Panc1 (cell line): ENCODE measurements at regions not wholly inside any gene's neighbourhood (a gene's known extent, or its start where the extent isn't known, plus 50 kb on each side); places are given as distances from the start of the nearest gene placed in this dataset.
"Not testable (repeated sequence)": the region's sequence is repeated elsewhere in the genome, so short reads cannot be mapped to it uniquely, and the experiment has no call there.

Source experiments
- ATAC-seq: fragments of 200-7000 bp; cut with Tn5 transposase; 2 replicates; pipeline ENCODE4 v1.9.1; 2020; ENCODE audit warnings: mild to moderate bottlenecking, moderate library complexity
- BruUV-seq: library from RNA; stranded (reverse); fragments of 400-500 nt; replicated peaks from 2 replicates; lab custom pipeline; 2021; lab: Mats Ljungman, UMichigan
- CTCF ChIA-PET: fragments of 300-600 bp; sonication (Branson Sonifier 250); formaldehyde crosslinking; loops from one replicate; lab custom pipeline; 2022; ENCODE audit warnings: antibody characterized with exemption; lab: Charles Lee
- POLR2A ChIA-PET: fragments of 300-600 bp; sonication (Branson Sonifier 250); formaldehyde crosslinking; loops from one replicate; lab custom pipeline; 2022; ENCODE audit warnings: antibody characterized with exemption; lab: Charles Lee
- DNase-seq: peaks from one replicate; pipeline ENCODE4 v3.0.0-alpha.2; 2010; ENCODE audit warnings: low read depth, low spot score
- H3K27ac ChIP-seq: 2 replicates; pipeline ENCODE4 v1.5.1; 2011; ENCODE audit warnings: mild to moderate bottlenecking, low read length, inconsistent platforms
- H3K27me3 ChIP-seq: fragments of 200-500 bp; sonication (Bioruptor generic); 2 replicates; pipeline ENCODE4 v1.6.0; 2014; ENCODE audit warnings: low read length, inconsistent platforms; ENCODE audit not compliant: control insufficient read depth, insufficient read depth
- H3K36me3 ChIP-seq: fragments of 200-500 bp; sonication (Bioruptor generic); 2 replicates; pipeline ENCODE4 v1.5.1; 2014; ENCODE audit warnings: inconsistent platforms, mild to moderate bottlenecking, low read length, moderate library complexity; ENCODE audit not compliant: control insufficient read depth, insufficient read depth
- H3K4me1 ChIP-seq: 2 replicates; pipeline ENCODE4 v1.5.1; 2011; ENCODE audit warnings: inconsistent platforms, mild to moderate bottlenecking, low read length, moderate library complexity; ENCODE audit not compliant: control insufficient read depth, insufficient read depth
- H3K4me3 ChIP-seq, 2 experiments: 2 replicates each; pipeline ENCODE4 v1.5.1; 2011 to 2012; ENCODE audit warnings: low read depth in 2 of 2, low read length in 2 of 2, mild to moderate bottlenecking in 2 of 2, inconsistent platforms in 1 of 2, moderate library complexity in 1 of 2
- H3K9me3 ChIP-seq: fragments of 200-500 bp; sonication (Bioruptor generic); 2 replicates; pipeline ENCODE4 v1.5.1; 2014; ENCODE audit warnings: low read depth, mild to moderate bottlenecking, inconsistent platforms, low read length, moderate library complexity; ENCODE audit not compliant: control insufficient read depth, insufficient read depth
- POLR2AphosphoS5 ChIP-seq: IDR thresholded peaks from 2 replicates; pipeline ENCODE4 v1.6.1; 2012; ENCODE audit warnings: mild to moderate bottlenecking, low read depth, low read length, moderate library complexity
- SIN3A ChIP-seq: IDR thresholded peaks from 2 replicates; pipeline ENCODE4 v1.6.1; 2012; ENCODE audit warnings: low read depth, mild to moderate bottlenecking, low read length, moderate library complexity, borderline replicate concordance; ENCODE audit not compliant: insufficient read depth
- TCF7L2 ChIP-seq: IDR thresholded peaks from 2 replicates; pipeline ENCODE4 v1.6.1; 2011; ENCODE audit warnings: mild to moderate bottlenecking, low read depth, low read length, inconsistent platforms
- in situ Hi-C: cut with HindIII; loops from 2 replicates; pipeline ENCODE4 v1.10.0; 2016; ENCODE audit warnings: low sequenced_read_pairs, low pct_unique_long_range_greater_than_20kb
- intact Hi-C: fragments of 100-400 bp; cut with micrococcal nuclease; formaldehyde crosslinking; loops from one replicate; pipeline ENCODE4 v1.10.0; 2022; ENCODE audit not compliant: unreplicated experiment
- TF ChIP-seq, protein P1 (sequence below): fragments of 450-650 bp; IDR thresholded peaks from 2 replicates; pipeline ENCODE4 v1.5.1; 2017; ENCODE audit warnings: mild to moderate bottlenecking
- TF ChIP-seq, protein P2 (sequence below), 2 experiments: IDR thresholded peaks; 2 replicates each; pipeline ENCODE4 v1.6.1; 2011 to 2012; ENCODE audit warnings: low read depth in 2 of 2, control low read depth in 1 of 2, low read length in 1 of 2, mild to moderate bottlenecking in 1 of 2, moderate library complexity in 1 of 2; ENCODE audit not compliant: insufficient read depth in 1 of 2

DNA sequence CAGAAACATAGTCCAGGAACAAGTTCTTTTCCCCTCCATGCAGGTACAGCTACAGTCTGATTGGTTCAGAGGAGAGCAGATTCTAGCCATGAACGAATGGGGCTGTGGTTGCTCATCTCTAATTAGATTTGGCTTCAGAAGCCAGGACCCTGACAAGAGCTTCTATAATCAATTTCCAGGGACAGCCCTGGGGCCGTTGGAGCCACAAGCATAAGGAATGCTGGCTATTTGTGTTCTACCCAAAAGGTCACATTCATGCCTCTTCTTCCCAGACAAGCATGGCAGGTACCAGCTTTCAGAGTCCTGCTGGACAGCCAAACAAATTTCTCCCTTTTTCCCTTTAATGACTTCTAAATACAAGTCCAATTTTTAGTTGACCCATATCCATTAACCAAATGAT, 215.5 kb upstream of the LRTM1 start:
- H3K9me3 ChIP-seq: no peaks in the 10 kb centered on the region
- DNase-seq (no peak), ATAC-seq (no peak)
- H3K4me1 ChIP-seq: no peaks in the 10 kb centered on the region
- no peak overlapping the region for H3K27ac ChIP-seq
- H3K4me3 ChIP-seq: no peak overlapping the region
- TF ChIP-seq SIN3A (no peak), POLR2AphosphoS5 (no peak), TCF7L2 (no peak)
- TF ChIP-seq, protein P1, sequence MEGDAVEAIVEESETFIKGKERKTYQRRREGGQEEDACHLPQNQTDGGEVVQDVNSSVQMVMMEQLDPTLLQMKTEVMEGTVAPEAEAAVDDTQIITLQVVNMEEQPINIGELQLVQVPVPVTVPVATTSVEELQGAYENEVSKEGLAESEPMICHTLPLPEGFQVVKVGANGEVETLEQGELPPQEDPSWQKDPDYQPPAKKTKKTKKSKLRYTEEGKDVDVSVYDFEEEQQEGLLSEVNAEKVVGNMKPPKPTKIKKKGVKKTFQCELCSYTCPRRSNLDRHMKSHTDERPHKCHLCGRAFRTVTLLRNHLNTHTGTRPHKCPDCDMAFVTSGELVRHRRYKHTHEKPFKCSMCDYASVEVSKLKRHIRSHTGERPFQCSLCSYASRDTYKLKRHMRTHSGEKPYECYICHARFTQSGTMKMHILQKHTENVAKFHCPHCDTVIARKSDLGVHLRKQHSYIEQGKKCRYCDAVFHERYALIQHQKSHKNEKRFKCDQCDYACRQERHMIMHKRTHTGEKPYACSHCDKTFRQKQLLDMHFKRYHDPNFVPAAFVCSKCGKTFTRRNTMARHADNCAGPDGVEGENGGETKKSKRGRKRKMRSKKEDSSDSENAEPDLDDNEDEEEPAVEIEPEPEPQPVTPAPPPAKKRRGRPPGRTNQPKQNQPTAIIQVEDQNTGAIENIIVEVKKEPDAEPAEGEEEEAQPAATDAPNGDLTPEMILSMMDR: no peak
- TF ChIP-seq, protein P2, sequence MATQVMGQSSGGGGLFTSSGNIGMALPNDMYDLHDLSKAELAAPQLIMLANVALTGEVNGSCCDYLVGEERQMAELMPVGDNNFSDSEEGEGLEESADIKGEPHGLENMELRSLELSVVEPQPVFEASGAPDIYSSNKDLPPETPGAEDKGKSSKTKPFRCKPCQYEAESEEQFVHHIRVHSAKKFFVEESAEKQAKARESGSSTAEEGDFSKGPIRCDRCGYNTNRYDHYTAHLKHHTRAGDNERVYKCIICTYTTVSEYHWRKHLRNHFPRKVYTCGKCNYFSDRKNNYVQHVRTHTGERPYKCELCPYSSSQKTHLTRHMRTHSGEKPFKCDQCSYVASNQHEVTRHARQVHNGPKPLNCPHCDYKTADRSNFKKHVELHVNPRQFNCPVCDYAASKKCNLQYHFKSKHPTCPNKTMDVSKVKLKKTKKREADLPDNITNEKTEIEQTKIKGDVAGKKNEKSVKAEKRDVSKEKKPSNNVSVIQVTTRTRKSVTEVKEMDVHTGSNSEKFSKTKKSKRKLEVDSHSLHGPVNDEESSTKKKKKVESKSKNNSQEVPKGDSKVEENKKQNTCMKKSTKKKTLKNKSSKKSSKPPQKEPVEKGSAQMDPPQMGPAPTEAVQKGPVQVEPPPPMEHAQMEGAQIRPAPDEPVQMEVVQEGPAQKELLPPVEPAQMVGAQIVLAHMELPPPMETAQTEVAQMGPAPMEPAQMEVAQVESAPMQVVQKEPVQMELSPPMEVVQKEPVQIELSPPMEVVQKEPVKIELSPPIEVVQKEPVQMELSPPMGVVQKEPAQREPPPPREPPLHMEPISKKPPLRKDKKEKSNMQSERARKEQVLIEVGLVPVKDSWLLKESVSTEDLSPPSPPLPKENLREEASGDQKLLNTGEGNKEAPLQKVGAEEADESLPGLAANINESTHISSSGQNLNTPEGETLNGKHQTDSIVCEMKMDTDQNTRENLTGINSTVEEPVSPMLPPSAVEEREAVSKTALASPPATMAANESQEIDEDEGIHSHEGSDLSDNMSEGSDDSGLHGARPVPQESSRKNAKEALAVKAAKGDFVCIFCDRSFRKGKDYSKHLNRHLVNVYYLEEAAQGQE (IDR thresholded peaks at IDR 0.05; ENCODE audit: insufficient read depth in 1 of 2, low read depth in 2 of 2, low read length in 1 of 2): no peak
- no TSS peak for BruUV-seq
- H3K27me3 ChIP-seq: no peaks in the 10 kb centered on the region
- ChIA-PET CTCF (no interaction called here), POLR2A (no interaction called here)
- in situ Hi-C loops: no loop called here
- intact Hi-C loops: no loop called here
- no peaks in the 10 kb centered on the region for H3K36me3 ChIP-seq

GRCh38 chr3:55136291-55136690, 208.4 kb upstream of the LRTM1 start:
- H3K4me1 ChIP-seq, H3K9me3 ChIP-seq, intact Hi-C loops, BruUV-seq, H3K27me3 ChIP-seq, ATAC-seq, CTCF ChIA-PET, H3K4me3 ChIP-seq, H3K36me3 ChIP-seq, DNase-seq, POLR2A ChIA-PET, in situ Hi-C loops, H3K27ac ChIP-seq: not testable (repeated sequence)

GRCh38 chr3:55128225-55128823, 200.5 kb upstream of the LRTM1 start:
- intact Hi-C loops (no loop called here), in situ Hi-C loops (no loop called here)
- no peak for ATAC-seq
- CTCF ChIA-PET: no interaction called here
- DNase-seq: no peak
- BruUV-seq: no TSS peak
- Histone ChIP-seq H3K27ac (no peak overlapping the region), H3K36me3 (no peaks in the 10 kb centered on the region), H3K9me3 (no peaks in the 10 kb centered on the region), H3K4me1 (no peaks in the 10 kb centered on the region), H3K4me3 (no peak overlapping the region), H3K27me3 (no peaks in the 10 kb centered on the region)
- POLR2A ChIA-PET: no interaction called here
- TF ChIP-seq POLR2AphosphoS5 (no peak), SIN3A (no peak), TCF7L2 (no peak)
- TF ChIP-seq, protein P1: no peak
- TF ChIP-seq, protein P2 (IDR thresholded peaks at IDR 0.05; ENCODE audit: insufficient read depth in 1 of 2, low read depth in 2 of 2, low read length in 1 of 2): no peak
